Gastrocnemius medialis (tissue), 4 donors: ENCODE measurements at regions not wholly inside any gene's neighbourhood (a gene's known extent, or its start where the extent isn't known, plus 50 kb on each side); places are given as distances from the start of the nearest gene placed in this dataset.

Experiments used
- ATAC-seq, 2 donors: fragments of 150-250 bp; one replicate each; pipeline ENCODE4 v1.9.1; 2016
- DNase-seq, 2 donors: peaks; one replicate each; pipeline ENCODE4 v3.0.0-alpha.2; 2019
- H3K27ac ChIP-seq, 4 donors: fragments of 200-600 bp; sonication (generic); 1 replicate in 1 of 4; 2 replicates in 3 of 4; pipeline ENCODE4 v1.5.1; 2016 to 2018; ENCODE audit warnings: mild to moderate bottlenecking in 2 of 4, moderate library complexity in 1 of 4
- H3K27me3 ChIP-seq, 3 donors: fragments of 200-600 bp; sonication (generic) in 2 of 3; 1 replicate in 1 of 3; 2 replicates in 2 of 3; pipeline versions ENCODE4 v1.5.1 to v1.6.0; 2016 to 2019; ENCODE audit warnings: mild to moderate bottlenecking in 1 of 3, moderate library complexity in 1 of 3
- H3K36me3 ChIP-seq, 2 donors: fragments of 200-600 bp; sonication (generic) in 1 of 2; one replicate each; pipeline ENCODE4 v1.5.1; 2017 to 2018
- H3K4me1 ChIP-seq, 2 donors: fragments of 200-600 bp; sonication (generic) in 1 of 2; one replicate each; pipeline ENCODE4 v1.5.1; 2016 to 2017; ENCODE audit warnings: mild to moderate bottlenecking in 2 of 2
- H3K4me3 ChIP-seq, 4 donors: fragments of 200-600 bp; sonication (generic) in 3 of 4; 1 replicate in 1 of 4; 2 replicates in 3 of 4; pipeline ENCODE4 v1.5.1; 2016 to 2019; ENCODE audit warnings: mild to moderate bottlenecking in 2 of 4
- H3K9me3 ChIP-seq, 3 donors: fragments of 200-600 bp; sonication (generic) in 2 of 3; 1 replicate in 1 of 3; 2 replicates in 2 of 3; pipeline ENCODE4 v1.5.1; 2016 to 2019
- POLR2A ChIP-seq, 2 donors: fragments of 450-650 bp; IDR thresholded peaks; one replicate each; pipeline ENCODE4 v1.6.1; 2017; ENCODE audit warnings: antibody characterized with exemption in 2 of 2, mild to moderate bottlenecking in 2 of 2, moderate library complexity in 2 of 2
- in situ Hi-C, 4 donors: fragments of 200-750 bp; cut with MboI; loops; one replicate each; pipeline versions ENCODE4 v1.15.0 to v1.8.0; 2017; ENCODE audit warnings: low sequenced_read_pairs in 4 of 4
- intact Hi-C: fragments of 100-400 bp; cut with DNase I; formaldehyde crosslinking; loops from one replicate; pipeline ENCODE4 v1.15.1; 2023; ENCODE audit warnings: low total_unique reads
- TF ChIP-seq, protein P1 (sequence below), 5 experiments: fragments of 450-650 bp in 3 of 5; fragments of 200-600 bp in 2 of 5; sonication (generic) in 2 of 5; IDR thresholded peaks in 4 of 5; conservative IDR thresholded peaks in 1 of 5; 1 replicate in 4 of 5; 2 replicates in 1 of 5; pipeline ENCODE4 v1.5.1; 2016 to 2019; ENCODE audit warnings: antibody characterized with exemption in 5 of 5, mild to moderate bottlenecking in 3 of 5, moderate library complexity in 3 of 5

DNA sequence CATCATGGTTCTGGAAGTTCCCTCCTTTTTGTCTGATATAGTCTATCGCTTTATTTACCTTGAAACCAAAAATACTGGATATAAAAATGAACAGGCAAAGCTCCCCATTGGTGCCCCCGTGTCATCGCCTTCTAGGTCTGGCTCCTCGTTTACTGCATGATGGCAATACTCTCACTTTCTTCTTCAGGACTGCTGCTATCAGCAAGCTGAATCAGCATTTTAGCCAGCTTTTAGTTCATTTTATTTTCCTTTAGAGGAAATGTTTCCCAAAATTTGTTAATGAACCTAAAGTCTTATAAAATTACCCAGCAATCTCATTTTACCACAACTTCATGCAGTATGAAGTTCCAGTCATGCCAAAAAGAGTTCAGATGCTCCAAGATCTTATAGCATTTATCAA lies 80.5 kb downstream of the ZIC3 start:
- Histone ChIP-seq H3K9me3 (no peaks in the 10 kb centered on the region), H3K4me1 (no peaks in the 10 kb centered on the region), H3K27ac (no peak overlapping the region), H3K36me3 (no peaks in the 10 kb centered on the region), H3K4me3 (no peak overlapping the region), H3K27me3 (no peaks in the 10 kb centered on the region)
- ATAC-seq (no peak), DNase-seq (no peak)
- intact Hi-C loops (no loop called here), in situ Hi-C loops (no loop called here)
- TF ChIP-seq POLR2A (IDR thresholded peaks at IDR 0.05): no peak

DNA sequence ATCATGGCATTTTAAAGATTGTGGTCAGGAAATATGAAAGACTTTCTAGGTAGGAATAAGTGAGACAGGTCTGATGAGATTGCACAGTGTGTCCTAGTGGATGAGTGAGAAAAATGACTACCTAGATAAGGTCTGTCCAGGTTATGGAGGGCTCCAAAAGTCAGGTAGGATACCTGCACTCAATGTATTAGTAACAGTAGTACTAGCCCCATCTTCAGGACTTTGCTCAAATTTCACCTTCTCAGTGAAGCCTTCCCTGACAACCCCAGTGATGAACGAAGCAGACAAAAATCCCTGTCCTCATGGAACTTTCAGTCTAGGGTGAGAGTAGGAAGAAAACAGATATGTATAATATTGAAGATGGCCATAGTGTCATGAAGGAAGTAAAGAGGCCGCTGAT lies 85.7 kb downstream of the ZIC3 start:
- Histone ChIP-seq H3K9me3 (no peaks in the 10 kb centered on the region), H3K27ac (no peak overlapping the region), H3K36me3 (no peaks in the 10 kb centered on the region), H3K4me1 (no peaks in the 10 kb centered on the region), H3K27me3 (no peaks in the 10 kb centered on the region), H3K4me3 (no peak overlapping the region)
- intact Hi-C loops (no loop called here), in situ Hi-C loops (no loop called here)
- TF ChIP-seq POLR2A (IDR thresholded peaks at IDR 0.05): no peak
- ATAC-seq (no peak), DNase-seq (no peak)

DNA sequence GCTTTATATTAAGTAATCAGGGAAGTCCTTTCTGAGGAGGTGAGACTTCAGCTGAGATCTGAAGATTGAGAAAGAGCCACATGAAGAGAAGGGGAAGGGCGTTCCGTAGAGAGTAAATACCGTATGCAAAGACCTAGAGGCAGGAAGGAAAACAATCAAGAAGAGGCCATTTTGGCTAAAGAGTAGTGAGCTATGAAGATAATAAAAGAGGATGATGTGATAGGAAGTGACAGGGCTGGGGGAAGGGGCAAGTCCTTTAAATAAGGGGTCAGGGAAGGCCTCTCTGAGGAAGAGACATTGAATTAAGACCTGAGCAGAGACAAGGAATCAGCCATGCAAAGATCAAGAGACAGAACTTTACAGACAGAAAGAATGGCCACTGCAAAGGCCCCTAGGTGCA lies 86.2 kb downstream of the ZIC3 start:
- DNase-seq (no peak), ATAC-seq (no peak)
- H3K4me1 ChIP-seq: no peaks in the 10 kb centered on the region
- H3K27me3 ChIP-seq: no peaks in the 10 kb centered on the region
- intact Hi-C loops (no loop called here), in situ Hi-C loops (no loop called here)
- H3K27ac ChIP-seq: no peak overlapping the region
- H3K36me3 ChIP-seq: no peaks in the 10 kb centered on the region
- no peak overlapping the region for H3K4me3 ChIP-seq
- H3K9me3 ChIP-seq: no peaks in the 10 kb centered on the region
- TF ChIP-seq, protein P1, sequence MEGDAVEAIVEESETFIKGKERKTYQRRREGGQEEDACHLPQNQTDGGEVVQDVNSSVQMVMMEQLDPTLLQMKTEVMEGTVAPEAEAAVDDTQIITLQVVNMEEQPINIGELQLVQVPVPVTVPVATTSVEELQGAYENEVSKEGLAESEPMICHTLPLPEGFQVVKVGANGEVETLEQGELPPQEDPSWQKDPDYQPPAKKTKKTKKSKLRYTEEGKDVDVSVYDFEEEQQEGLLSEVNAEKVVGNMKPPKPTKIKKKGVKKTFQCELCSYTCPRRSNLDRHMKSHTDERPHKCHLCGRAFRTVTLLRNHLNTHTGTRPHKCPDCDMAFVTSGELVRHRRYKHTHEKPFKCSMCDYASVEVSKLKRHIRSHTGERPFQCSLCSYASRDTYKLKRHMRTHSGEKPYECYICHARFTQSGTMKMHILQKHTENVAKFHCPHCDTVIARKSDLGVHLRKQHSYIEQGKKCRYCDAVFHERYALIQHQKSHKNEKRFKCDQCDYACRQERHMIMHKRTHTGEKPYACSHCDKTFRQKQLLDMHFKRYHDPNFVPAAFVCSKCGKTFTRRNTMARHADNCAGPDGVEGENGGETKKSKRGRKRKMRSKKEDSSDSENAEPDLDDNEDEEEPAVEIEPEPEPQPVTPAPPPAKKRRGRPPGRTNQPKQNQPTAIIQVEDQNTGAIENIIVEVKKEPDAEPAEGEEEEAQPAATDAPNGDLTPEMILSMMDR (IDR thresholded peaks at IDR 0.05 in 4 of 5, conservative IDR thresholded peaks at IDR 0.05 in 1 of 5): no peak
- no peak for TF ChIP-seq POLR2A (IDR thresholded peaks at IDR 0.05)

DNA sequence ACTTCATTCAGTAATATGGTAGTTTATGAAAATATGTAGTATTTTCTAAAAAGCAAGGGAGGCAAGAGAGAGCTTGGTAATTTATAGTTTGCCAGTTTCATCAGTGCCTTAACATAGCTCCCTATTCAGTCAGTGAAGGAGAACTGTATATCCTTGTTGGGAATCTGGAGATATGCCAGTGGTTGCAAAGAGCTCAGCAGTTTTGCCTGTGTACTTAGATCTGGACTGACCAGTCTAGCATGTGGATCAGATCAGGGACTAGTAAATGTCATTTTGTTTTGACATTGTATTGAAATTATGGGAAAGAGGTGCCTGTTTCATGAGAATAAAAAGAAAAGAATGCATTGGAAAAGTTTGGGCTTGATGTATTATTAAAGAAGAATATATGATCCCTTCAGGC lies 88.6 kb downstream of the ZIC3 start:
- H3K27ac ChIP-seq: no peak overlapping the region
- TF ChIP-seq POLR2A (IDR thresholded peaks at IDR 0.05): no peak
- H3K4me1 ChIP-seq: no peaks in the 10 kb centered on the region
- ATAC-seq: no peak
- intact Hi-C loops (no loop called here), in situ Hi-C loops (no loop called here)
- no peak overlapping the region for H3K4me3 ChIP-seq
- no peak for DNase-seq
- no peaks in the 10 kb centered on the region for H3K9me3 ChIP-seq
- no peaks in the 10 kb centered on the region for H3K27me3 ChIP-seq
- no peaks in the 10 kb centered on the region for H3K36me3 ChIP-seq

DNA sequence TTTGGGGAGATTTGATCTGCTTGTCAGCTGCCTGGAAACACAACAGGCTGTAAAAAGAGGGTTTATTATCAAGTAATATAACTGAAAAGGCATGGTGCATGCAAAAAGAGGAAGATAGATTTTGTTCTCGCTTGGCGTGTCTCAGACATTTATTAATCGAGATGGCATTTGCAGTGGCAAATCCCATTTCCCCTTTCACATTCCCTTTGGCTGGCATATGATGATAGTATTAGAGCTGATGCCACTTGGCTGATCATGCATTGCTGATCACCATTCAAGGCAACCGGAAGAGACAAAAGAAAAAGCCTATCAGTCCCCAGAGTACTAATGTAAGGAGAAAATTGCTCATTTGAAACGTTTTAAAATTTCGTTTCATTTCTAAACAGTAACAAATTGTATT lies 101.8 kb downstream of the ZIC3 start:
- Histone ChIP-seq H3K4me3 (no peak overlapping the region), H3K9me3 (no peaks in the 10 kb centered on the region)
- no peak for ATAC-seq

DNA sequence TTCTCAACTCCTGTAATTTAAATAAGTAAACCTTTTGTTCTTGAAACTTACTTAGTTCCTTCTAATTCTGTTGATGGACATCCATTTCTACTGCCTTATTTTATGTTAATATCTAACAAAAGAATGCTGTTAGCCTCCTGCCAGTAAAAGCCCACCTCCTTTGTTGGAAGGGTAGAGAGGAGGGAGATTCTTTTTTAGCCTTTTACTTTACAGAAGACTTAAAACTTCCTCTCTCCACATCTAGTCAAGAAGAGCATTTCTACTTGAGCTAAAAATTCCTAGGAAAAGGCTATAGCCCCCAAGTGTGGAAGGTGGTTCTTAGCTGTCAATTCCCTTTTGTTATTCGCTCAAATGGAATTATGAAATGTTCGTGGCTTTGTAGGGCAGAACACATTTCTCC lies 118.7 kb downstream of the ZIC3 start:
- DNase-seq (no peak), ATAC-seq (no peak)
- H3K4me3 ChIP-seq: no peak overlapping the region
- in situ Hi-C loops (no loop called here), intact Hi-C loops (no loop called here)
- no peaks in the 10 kb centered on the region for H3K4me1 ChIP-seq
- H3K27ac ChIP-seq: no peak overlapping the region
- TF ChIP-seq, protein P1 (IDR thresholded peaks at IDR 0.05 in 4 of 5, conservative IDR thresholded peaks at IDR 0.05 in 1 of 5): no peak
- no peak for TF ChIP-seq POLR2A (IDR thresholded peaks at IDR 0.05)
- no peaks in the 10 kb centered on the region for H3K27me3 ChIP-seq
- H3K9me3 ChIP-seq: no peaks in the 10 kb centered on the region
- H3K36me3 ChIP-seq: no peaks in the 10 kb centered on the region

More for the DNA sequence above, 101.8 kb downstream of the ZIC3 start:
- DNase-seq: no peak
- Histone ChIP-seq H3K27ac (no peak overlapping the region), H3K36me3 (no peaks in the 10 kb centered on the region), H3K4me1 (no peaks in the 10 kb centered on the region), H3K27me3 (no peaks in the 10 kb centered on the region)
- intact Hi-C loops (no loop called here), in situ Hi-C loops (no loop called here)
- TF ChIP-seq, protein P1 (IDR thresholded peaks at IDR 0.05 in 4 of 5, conservative IDR thresholded peaks at IDR 0.05 in 1 of 5): no peak
- no peak for TF ChIP-seq POLR2A (IDR thresholded peaks at IDR 0.05)
